HG02678 (cell line): ENCODE measurements at regions not wholly inside any gene's neighbourhood (a gene's known extent, or its start where the extent isn't known, plus 50 kb on each side); places are given as distances from the start of the nearest gene placed in this dataset.

Experiments used
- ATAC-seq: cut with Tn5 transposase; IDR thresholded peaks from one replicate; pipeline ENCODE4 v1.9.1; 2021; ENCODE audit warnings: mild to moderate bottlenecking, moderate library complexity; ENCODE audit not compliant: unreplicated experiment

- ATAC-seq = no peak
These were observed 72.1 kb upstream of the CAB39 start for GRCh38 chr2:230640540-230641011.

- ATAC-seq = no peak
These were observed 69.7 kb upstream of the CAB39 start for GRCh38 chr2:230642966-230643365.

DNA sequence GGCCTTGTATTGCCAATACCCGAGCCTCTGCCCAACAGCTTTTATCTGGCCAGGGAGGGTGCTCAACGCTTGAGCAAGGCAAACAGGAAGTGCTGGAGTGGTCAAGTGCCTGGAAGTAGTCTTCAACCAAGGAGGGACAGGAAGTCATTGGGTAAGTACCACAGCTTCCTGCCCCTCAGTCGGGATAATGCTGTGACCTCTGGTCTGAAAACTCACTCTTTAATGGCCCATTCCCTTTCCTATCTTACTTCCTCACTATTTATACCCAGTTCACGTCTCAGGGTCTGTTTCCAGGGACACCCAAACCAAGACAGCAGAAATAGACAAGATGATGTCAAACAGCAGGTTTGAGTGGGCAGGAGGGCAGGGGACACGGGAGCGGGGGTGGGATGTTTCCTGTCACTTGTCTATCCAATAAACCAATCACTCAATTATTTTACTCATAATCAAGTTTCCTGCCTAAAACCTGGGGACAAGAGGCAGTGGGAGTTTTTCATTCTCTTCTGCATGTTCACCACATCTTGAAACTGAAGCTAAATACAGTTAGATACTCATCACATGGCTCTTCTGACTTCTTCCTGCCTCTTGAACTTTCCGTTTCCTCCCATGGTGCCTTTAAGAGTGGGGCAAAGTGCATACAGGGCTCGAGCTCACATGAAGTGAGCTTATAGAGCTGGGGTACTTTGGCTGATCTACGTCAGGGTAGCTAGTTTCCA lies 68.9 kb upstream of the CAB39 start:
- peak; percentile 81 for ATAC-seq

DNA sequence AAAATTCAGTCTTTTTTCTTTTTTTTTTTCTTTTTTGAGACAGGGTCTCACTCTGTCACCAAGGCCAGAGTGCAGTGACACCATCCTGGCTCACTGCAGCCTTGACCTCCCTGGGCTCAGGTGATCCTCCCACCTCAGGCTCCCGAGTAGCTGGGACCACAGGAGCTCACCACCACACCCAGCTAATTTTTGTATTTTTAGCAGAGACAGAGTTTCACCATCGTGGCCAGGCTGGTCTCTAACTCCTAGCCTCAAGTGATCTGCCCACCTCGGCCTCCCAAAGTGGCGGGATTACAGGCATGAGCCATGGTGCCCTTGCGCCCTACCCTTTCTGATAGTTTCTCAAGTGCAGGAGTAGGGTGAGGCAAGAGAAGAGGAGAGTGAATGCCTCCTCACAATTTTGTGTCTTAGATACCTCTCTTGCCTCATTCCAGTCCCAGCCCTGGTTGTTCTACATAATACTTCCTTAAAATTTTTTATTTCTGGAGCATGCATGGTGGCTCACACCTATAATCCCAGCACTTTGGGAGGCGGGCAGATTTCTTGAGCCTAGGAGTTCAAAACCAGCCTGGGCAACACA lies 68.2 kb upstream of the CAB39 start:
- ATAC-seq = peak; percentile 23

GRCh38 chr2:230648356-230648755 lies 64.3 kb upstream of the CAB39 start:
- no peak for ATAC-seq

DNA sequence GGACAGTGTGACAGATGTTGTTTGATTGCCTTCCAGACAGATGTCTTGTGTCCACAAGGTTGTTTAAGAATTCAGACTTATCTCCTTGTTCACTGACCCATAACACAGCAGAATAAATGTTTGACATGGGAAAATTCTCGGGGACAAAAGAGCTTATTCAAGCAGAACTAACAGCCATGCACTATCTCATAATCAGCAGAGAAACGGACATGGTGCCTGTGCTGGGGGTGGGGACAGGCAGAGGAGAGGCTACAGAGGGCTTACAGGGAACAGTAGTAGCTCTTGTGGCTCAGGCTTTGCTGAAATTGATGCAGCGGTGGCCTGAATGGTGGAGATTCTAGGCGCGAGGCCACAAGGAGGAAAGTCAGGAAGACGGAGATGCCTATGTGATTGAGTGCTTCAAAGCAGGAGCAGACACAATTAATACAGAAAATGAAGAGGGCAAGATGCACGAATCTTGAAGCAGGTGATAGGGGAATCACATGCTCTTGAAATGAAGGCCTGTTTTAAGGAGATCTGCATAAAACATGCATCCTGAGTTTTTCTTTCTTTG lies 62.0 kb upstream of the CAB39 start:
- ATAC-seq = peak; percentile 82

DNA sequence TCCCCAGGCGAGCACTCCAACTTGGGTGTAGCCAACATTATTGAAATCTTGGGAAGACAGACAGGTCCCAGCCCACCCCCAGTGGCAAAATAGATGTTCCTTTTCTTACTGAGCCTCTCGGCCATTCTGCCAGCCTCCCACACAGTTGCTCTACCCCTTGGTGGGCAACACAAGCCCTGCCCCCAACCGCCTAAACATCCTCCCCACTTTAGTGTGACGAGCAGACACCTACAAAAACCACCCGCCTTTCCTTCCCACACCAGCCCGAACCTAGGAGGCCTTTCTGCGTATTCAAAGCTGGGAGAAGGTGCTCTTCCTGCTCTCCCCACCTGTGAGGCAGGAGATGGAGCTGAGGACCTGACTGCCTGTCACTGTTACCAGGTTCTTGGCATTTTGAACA lies 58.6 kb upstream of the CAB39 start:
- ATAC-seq = no peak

GRCh38 chr2:230657462-230657861 lies 55.2 kb upstream of the CAB39 start:
- no peak for ATAC-seq

DNA sequence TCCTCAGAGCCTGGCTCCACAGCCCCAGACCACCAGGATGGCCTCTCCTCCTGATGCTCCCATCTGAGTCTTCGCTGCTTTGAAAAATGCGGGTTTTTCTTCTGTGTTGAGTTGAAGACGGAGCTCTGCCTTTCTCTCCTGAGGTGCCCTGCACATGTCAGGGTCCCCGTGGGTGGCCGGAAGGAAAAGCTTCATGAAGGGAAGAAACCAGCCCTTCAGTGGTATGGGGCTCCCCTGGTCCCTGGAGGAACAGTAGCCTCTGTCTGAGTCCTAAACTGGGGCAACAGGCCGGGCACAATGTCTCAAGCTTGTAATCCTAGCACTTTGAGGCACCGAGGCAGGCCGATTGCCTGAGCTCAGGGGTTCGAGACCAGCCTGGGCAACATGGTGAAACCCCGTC lies 54.7 kb upstream of the CAB39 start:
- ATAC-seq = no peak

DNA sequence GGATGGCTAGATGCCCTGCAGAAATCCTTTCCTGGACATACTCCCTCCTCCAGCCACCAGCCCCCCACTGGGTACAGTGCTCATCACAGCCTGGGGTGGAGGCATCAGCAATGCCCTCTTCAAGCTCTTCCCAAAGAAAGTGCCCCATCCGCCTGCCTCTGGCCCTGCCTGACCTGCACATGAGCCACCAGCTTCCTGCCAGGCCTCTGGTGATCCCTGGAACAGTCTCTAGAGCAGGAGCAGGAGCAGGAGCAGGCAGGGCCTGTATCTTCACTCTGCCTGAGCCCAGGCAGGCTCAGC lies 54.1 kb upstream of the CAB39 start:
- peak; percentile 0 for ATAC-seq

DNA sequence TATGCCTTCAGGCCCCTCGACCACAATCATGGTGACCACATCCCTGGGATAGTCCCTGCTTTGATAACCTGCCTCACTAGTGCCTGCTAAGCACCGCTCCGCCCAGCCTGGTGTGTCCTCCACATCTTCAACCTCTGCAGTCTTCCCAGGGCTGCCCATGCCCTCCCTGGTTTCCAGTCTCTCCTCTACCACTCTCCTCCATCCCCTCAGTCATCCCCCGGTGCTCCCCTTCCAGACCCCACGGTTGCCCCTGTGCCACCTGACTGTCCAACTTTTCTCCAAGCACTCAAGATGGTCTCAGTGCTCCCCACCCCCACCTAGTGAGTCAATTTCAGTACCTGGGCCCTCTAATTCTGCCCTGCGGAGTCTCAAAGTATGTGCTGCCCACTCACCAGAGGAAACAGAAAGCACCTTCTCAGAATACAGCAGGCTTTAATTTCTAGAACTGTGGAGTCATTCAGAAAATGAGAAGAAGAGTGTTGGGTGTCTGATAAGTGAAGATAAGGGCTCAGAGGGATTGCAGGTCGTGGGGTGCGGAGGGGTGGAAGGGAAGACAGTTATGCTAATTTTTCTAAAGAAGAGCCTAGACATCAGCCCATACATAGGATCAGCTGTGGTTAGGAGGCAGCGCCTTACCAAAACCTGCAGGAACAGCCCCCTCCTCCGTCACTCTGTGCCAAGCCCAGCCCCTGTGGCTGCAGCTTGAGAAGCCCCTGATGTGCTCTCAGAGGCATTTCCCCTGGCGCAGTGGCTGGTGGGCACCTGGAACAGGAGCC lies 53.6 kb upstream of the CAB39 start:
- peak; percentile 54 for ATAC-seq

DNA sequence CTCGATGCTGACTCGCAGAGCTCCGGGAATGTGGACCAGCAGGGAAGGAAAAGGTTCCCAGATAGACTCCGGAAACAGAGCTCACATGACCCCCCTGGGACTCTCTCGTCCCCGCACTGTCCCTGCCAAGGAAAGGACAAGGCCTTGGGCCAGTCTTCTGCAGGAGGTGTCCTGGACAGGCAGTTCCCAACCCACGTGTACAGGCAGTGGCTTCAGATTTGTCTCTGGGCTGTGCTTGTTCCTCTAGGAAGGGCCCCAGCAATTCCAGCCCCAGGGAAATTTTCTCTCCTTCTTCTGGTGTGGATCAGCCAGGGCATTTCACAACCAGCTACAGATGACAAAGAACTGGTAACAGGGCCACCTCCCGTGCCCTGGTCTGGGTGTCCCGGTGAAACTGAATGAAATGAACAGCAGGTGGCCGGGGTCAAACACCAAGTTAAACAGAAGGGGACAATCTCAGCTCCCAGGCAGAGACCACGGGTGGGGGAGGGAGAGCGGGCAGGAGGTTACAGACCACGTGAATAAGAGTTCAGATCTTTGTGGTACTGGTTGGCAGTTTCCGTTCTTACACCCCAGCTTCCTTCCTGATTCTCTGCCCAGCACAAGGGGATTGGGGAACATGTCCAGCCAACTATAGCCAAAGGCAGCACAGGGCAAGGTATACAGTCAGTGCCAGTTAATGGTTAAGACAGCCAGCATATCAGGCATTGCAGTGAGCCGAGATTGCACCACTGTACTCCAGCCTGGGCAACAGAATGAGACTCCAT lies 52.2 kb upstream of the CAB39 start:
- no peak for ATAC-seq

DNA sequence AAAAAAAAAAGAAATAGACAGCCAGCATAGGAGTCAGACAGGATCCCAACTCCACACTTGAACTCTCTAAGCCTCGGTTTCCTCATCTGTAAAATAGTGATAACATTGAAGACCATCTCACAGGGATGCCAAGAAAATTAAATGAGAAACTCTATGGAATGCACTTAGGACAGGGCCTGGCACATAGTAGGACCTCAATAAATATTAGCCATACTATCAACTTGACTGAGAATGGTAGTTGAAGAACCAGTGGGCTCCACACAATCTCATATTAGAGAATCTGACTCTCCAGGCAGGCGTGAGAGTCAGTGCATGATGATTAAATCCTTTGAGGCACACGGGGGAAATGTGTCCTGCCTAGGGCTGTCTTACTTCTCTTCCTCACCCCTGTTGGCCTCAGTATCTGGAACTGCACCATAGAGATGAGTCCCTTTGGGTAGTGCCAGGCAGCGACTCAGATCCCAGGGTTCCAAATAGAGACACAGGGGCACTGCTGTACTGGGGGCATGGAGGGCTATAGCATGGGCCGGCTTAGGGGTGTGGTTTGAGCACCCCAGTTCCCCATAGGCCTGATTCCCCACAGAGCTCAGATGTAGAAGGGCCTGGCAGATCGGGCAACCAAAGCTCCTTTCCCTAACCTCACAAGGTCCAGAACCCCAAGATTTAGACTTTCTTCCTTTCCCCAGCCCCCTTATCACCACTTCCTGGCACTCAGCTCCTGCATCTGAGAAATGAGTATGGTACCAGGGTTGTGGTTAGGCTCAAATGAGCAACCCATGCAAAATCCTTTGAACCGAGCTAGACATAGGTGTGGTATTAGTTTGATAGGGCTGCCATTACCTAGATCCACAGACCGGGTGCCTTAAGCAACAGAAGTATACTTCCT lies 51.3 kb upstream of the CAB39 start:
- ATAC-seq = peak; percentile 20
